ENCODE measurements at regions not wholly inside any gene's neighbourhood (a gene's known extent, or its start where the extent isn't known, plus 50 kb on each side); places are given as distances from the start of the nearest gene placed in this dataset.

DNA sequence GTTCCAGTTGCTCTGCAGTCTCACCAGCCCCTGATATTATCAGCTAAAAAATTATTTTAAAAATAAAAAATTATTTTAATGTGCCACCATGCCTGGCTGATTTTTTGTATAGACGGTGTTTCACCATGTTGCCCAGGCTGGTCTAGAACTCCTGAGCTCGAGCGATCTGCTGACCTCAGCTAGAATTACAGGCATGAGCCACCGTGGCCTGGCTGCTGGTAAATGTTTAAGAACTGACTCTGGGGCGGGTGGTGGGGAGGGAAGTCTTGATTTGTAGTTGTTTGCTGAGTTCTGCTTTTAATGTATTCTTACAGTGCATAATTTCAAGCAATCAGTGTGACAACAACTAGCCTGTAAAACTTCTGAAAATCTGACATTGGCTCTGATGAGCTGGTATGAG, 120.9 kb upstream of the PLET1 start:
- dilution Hi-C loops (cut with HindIII; ENCODE audit: low sequenced_read_pairs, unreplicated experiment): no loop called here
- no peak overlapping the region for H3K4me3 ChIP-seq (ENCODE audit: insufficient read depth, low read depth, low read length)
- H3K27me3 ChIP-seq (ENCODE audit: control insufficient read depth, insufficient read depth, low read length): no peaks in the 10 kb centered on the region; the same call in 1 of the 2 replicates
- H2BK5ac ChIP-seq (ENCODE audit: low read depth, low read length, poor library complexity, severe bottlenecking): no peak overlapping the region
- DNase-seq: no peak
- intact Hi-C loops (cut with micrococcal nuclease): no loop called here
- no peaks in the 10 kb centered on the region for H3K79me1 ChIP-seq (ENCODE audit: low read depth in 1 of 2, low read length in 2 of 2)
- H4K8ac ChIP-seq (ENCODE audit: low read depth in 2 of 2, low read length in 2 of 2): no peak overlapping the region
- H2AFZ ChIP-seq (replicated peaks; ENCODE audit: low read length, poor library complexity): no peak overlapping the region
- no peaks in the 10 kb centered on the region for H3K36me3 ChIP-seq (ENCODE audit: control insufficient read depth, insufficient read depth, low read length)
- H2AK9ac ChIP-seq (replicated peaks; ENCODE audit: low read depth, low read length, poor library complexity): no peak overlapping the region
- ChIA-PET CTCF (interaction anchor here (0.9 kb wide), 1 partner anchor 13 kb away, joined by 3 read pairs; no protein-coding TSS in a partner anchor), POLR2A (ENCODE audit: unreplicated experiment) (no interaction called here)
- H3K9ac ChIP-seq (ENCODE audit: low read depth, low read length): no peak overlapping the region
- no peak overlapping the region for H3K56ac ChIP-seq (ENCODE audit: extremely low read depth, insufficient read depth, low read length)
- H3K4me1 ChIP-seq (ENCODE audit: control insufficient read depth, insufficient read depth, low read length): no peaks in the 10 kb centered on the region
- no peaks in the 10 kb centered on the region for H3K9me3 ChIP-seq (ENCODE audit: control insufficient read depth, insufficient read depth, low read length)
- no peak overlapping the region for H3K4me2 ChIP-seq (ENCODE audit: low read depth, low read length)
- no peak overlapping the region for H3K27ac ChIP-seq (ENCODE audit: insufficient read depth, low read length)
- H2BK20ac ChIP-seq (ENCODE audit: low read depth, low read length): no peak overlapping the region
- no peak overlapping the region for H4K91ac ChIP-seq (ENCODE audit: insufficient read depth, low read depth, low read length)
- H2BK15ac ChIP-seq (ENCODE audit: low read depth, low read length): no peak overlapping the region
- no peaks in the 10 kb centered on the region for H3K9me1 ChIP-seq (ENCODE audit: insufficient read depth, low read length)
- in situ Hi-C loops (cut with MboI; ENCODE audit: low sequenced_read_pairs): no loop called here
- TF ChIP-seq FOS (IDR thresholded peaks at IDR 0.05; ENCODE audit: low read depth, low read length) (no peak), CEBPB (IDR thresholded peaks at IDR 0.05; ENCODE audit: low read depth, low read length) (no peak), BHLHE40 (IDR thresholded peaks at IDR 0.05; ENCODE audit: low read depth, low read length) (no peak), MXI1 (IDR thresholded peaks at IDR 0.05; ENCODE audit: borderline replicate concordance, low read depth, low read length) (no peak), RCOR1 (IDR thresholded peaks at IDR 0.05; ENCODE audit: insufficient replicate concordance, low read length) (no peak), MAFK (IDR thresholded peaks at IDR 0.05; ENCODE audit: low read depth, low read length) (peak; percentile 69)
- TF ChIP-seq, protein P1, sequence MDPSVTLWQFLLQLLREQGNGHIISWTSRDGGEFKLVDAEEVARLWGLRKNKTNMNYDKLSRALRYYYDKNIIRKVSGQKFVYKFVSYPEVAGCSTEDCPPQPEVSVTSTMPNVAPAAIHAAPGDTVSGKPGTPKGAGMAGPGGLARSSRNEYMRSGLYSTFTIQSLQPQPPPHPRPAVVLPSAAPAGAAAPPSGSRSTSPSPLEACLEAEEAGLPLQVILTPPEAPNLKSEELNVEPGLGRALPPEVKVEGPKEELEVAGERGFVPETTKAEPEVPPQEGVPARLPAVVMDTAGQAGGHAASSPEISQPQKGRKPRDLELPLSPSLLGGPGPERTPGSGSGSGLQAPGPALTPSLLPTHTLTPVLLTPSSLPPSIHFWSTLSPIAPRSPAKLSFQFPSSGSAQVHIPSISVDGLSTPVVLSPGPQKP (IDR thresholded peaks at IDR 0.05; ENCODE audit: borderline replicate concordance, low read depth, low read length): no peak
- no CpG with 5 or more reads among the region's 5 CpGs for WGBS, 2 experiments (ENCODE audit: extremely low coverage in 2 of 2, insufficient read length in 1 of 2)
- ATAC-seq (ENCODE audit: low read depth): no peak
- H3K23ac ChIP-seq (ENCODE audit: low read depth, low read length): no peak overlapping the region
- H2BK120ac ChIP-seq (ENCODE audit: low read depth, low read length): no peak overlapping the region
- no peak overlapping the region for H4K5ac ChIP-seq (ENCODE audit: low read depth, low read length)
- no peak overlapping the region for H2AK5ac ChIP-seq (ENCODE audit: low read depth, low read length)
- H4K20me1 ChIP-seq (ENCODE audit: insufficient read depth, low read length): no peaks in the 10 kb centered on the region
- no peak overlapping the region for H3K4ac ChIP-seq (ENCODE audit: low read depth, low read length)
- BruUV-seq (replicated peaks): no TSS peak
- H3K14ac ChIP-seq (replicated peaks; ENCODE audit: low read depth, low read length): no peak overlapping the region
- H3K18ac ChIP-seq (ENCODE audit: low read depth, low read length): no peak overlapping the region
